Caco-2 (cell line): ENCODE measurements at regions not wholly inside any gene's neighbourhood (a gene's known extent, or its start where the extent isn't known, plus 50 kb on each side); places are given as distances from the start of the nearest gene placed in this dataset.

Experiments used
- BruUV-seq: library from RNA; stranded (reverse); fragments of 400-500 nt; replicated peaks from 2 replicates; lab custom pipeline; 2021; lab: Mats Ljungman, UMichigan
- CTCF ChIA-PET: fragments of 300-600 bp; sonication (Branson Sonifier 250); formaldehyde crosslinking; loops from one replicate; lab custom pipeline; 2022; ENCODE audit warnings: antibody characterized with exemption; lab: Charles Lee
- POLR2A ChIA-PET: fragments of 300-600 bp; sonication (Branson Sonifier 250); formaldehyde crosslinking; loops from one replicate; lab custom pipeline; 2022; ENCODE audit warnings: antibody characterized with exemption; lab: Charles Lee
- DNase-seq, 2 experiments: peaks; one replicate each; pipeline versions ENCODE4 v3.0.0 to v3.0.0-alpha.2; 2020 to 2022
- H3K27me3 ChIP-seq: replicated peaks from 2 replicates; pipeline ENCODE4 v1.6.0; 2011; ENCODE audit warnings: low read length; ENCODE audit not compliant: control insufficient read depth, insufficient read depth
- H3K36me3 ChIP-seq: 2 replicates; pipeline ENCODE4 v1.5.1; 2011; ENCODE audit warnings: low read length; ENCODE audit not compliant: control insufficient read depth, insufficient read depth
- H3K4me1 ChIP-seq: fragments of 250-450 bp; sonication (Bioruptor Pico); 2 replicates; pipeline ENCODE4 v1.5.1; 2020; ENCODE audit warnings: mild to moderate bottlenecking
- H3K4me3 ChIP-seq: 2 replicates; pipeline ENCODE4 v1.5.1; 2011; ENCODE audit warnings: low read depth, mild to moderate bottlenecking, control low read depth, low read length
- H3K9me3 ChIP-seq: fragments of 250-450 bp; sonication (Bioruptor Pico); 2 replicates; pipeline ENCODE4 v1.5.1; 2020; ENCODE audit warnings: mild to moderate bottlenecking, moderate library complexity
- H3K27ac Mint-ChIP-seq: one replicate; pipeline ENCODE4 v1.8.0; 2022; ENCODE audit warnings: mixed read lengths; ENCODE audit not compliant: unreplicated experiment
- H3K27me3 Mint-ChIP-seq: one replicate; pipeline ENCODE4 v1.8.0; 2022; ENCODE audit warnings: mixed read lengths; ENCODE audit not compliant: insufficient read depth, unreplicated experiment
- H3K36me3 Mint-ChIP-seq: one replicate; pipeline ENCODE4 v1.8.0; 2022; ENCODE audit warnings: mild to moderate bottlenecking, mixed read lengths; ENCODE audit not compliant: insufficient read depth, unreplicated experiment
- H3K4me1 Mint-ChIP-seq: one replicate; pipeline ENCODE4 v1.8.0; 2022; ENCODE audit warnings: low read depth, mixed read lengths; ENCODE audit not compliant: unreplicated experiment
- H3K4me3 Mint-ChIP-seq: one replicate; pipeline ENCODE4 v1.8.0; 2022; ENCODE audit warnings: mild to moderate bottlenecking, moderate library complexity, mixed read lengths; ENCODE audit not compliant: unreplicated experiment
- H3K9me3 Mint-ChIP-seq: one replicate; pipeline ENCODE4 v1.8.0; 2022; ENCODE audit warnings: mixed read lengths; ENCODE audit not compliant: unreplicated experiment
- CTCF ChIP-seq, 2 experiments: fragments of 200-600 bp in 1 of 2; IDR thresholded peaks; 1 replicate in 1 of 2; 2 replicates in 1 of 2; pipeline versions ENCODE4 v1.5.1 to v1.8.0; 2011 to 2022; ENCODE audit warnings: antibody characterized with exemption in 1 of 2, control low read depth in 1 of 2, inconsistent platforms in 1 of 2, low read depth in 1 of 2, low read length in 1 of 2, mild to moderate bottlenecking in 1 of 2, moderate library complexity in 1 of 2; ENCODE audit not compliant: insufficient read depth in 1 of 2, severe bottlenecking in 1 of 2, unreplicated experiment in 1 of 2
- intact Hi-C: fragments of 100-400 bp; cut with micrococcal nuclease; formaldehyde crosslinking; loops from one replicate; pipeline ENCODE4 v1.10.0; 2022; ENCODE audit not compliant: unreplicated experiment

- intact Hi-C loops: no loop called here
- no peak for TF ChIP-seq CTCF (IDR thresholded peaks at IDR 0.05; ENCODE audit: insufficient read depth in 1 of 2, low read depth in 1 of 2, low read length in 1 of 2, severe bottlenecking in 1 of 2, unreplicated experiment in 1 of 2)
- H3K36me3 Mint-ChIP-seq: no peaks in the 10 kb centered on the region
- H3K36me3 ChIP-seq: no peaks in the 10 kb centered on the region
- no peaks in the 10 kb centered on the region for H3K27me3 ChIP-seq
- H3K4me1 ChIP-seq: no peaks in the 10 kb centered on the region
- no peak for DNase-seq
- H3K9me3 ChIP-seq: no peaks in the 10 kb centered on the region
- no TSS peak for BruUV-seq
- ChIA-PET POLR2A (no interaction called here), CTCF (no interaction called here)
- no peak overlapping the region for H3K4me3 ChIP-seq
- H3K4me3 Mint-ChIP-seq: no peak overlapping the region
- H3K27ac Mint-ChIP-seq: no peak overlapping the region
- H3K4me1 Mint-ChIP-seq: no peaks in the 10 kb centered on the region
- H3K27me3 Mint-ChIP-seq: no peaks in the 10 kb centered on the region
- H3K9me3 Mint-ChIP-seq: no peaks in the 10 kb centered on the region
Observed at GRCh38 chr12:105576261-105576660, 245.8 kb downstream of the C12orf75 start.

- no peaks in the 10 kb centered on the region for H3K4me1 Mint-ChIP-seq
- H3K27me3 ChIP-seq: no peaks in the 10 kb centered on the region
- no peaks in the 10 kb centered on the region for H3K36me3 Mint-ChIP-seq
- no peaks in the 10 kb centered on the region for H3K9me3 ChIP-seq
- ChIA-PET POLR2A (no interaction called here), CTCF (no interaction called here)
- no peak for TF ChIP-seq CTCF (IDR thresholded peaks at IDR 0.05; ENCODE audit: insufficient read depth in 1 of 2, low read depth in 1 of 2, low read length in 1 of 2, severe bottlenecking in 1 of 2, unreplicated experiment in 1 of 2)
- no peaks in the 10 kb centered on the region for H3K4me1 ChIP-seq
- H3K27ac Mint-ChIP-seq: no peak overlapping the region
- no peak for DNase-seq
- intact Hi-C loops: no loop called here
- no peaks in the 10 kb centered on the region for H3K27me3 Mint-ChIP-seq
- BruUV-seq: no TSS peak
- H3K4me3 ChIP-seq: no peak overlapping the region
- no peaks in the 10 kb centered on the region for H3K36me3 ChIP-seq
- H3K4me3 Mint-ChIP-seq: no peak overlapping the region
- peaks cover 6% of the 10 kb centered on the region for H3K9me3 Mint-ChIP-seq
Observed at GRCh38 chr12:105580821-105581352, 250.4 kb downstream of the C12orf75 start.

GRCh38 chr12:105581420-105581819 lies 250.9 kb downstream of the C12orf75 start:
- H3K4me1 Mint-ChIP-seq: no peaks in the 10 kb centered on the region
- BruUV-seq: no TSS peak
- no peak overlapping the region for H3K4me3 Mint-ChIP-seq
- ChIA-PET POLR2A (no interaction called here), CTCF (no interaction called here)
- H3K27me3 ChIP-seq: no peaks in the 10 kb centered on the region
- H3K36me3 Mint-ChIP-seq: no peaks in the 10 kb centered on the region
- H3K9me3 ChIP-seq: no peaks in the 10 kb centered on the region
- H3K4me1 ChIP-seq: no peaks in the 10 kb centered on the region
- no peaks in the 10 kb centered on the region for H3K36me3 ChIP-seq
- TF ChIP-seq CTCF (IDR thresholded peaks at IDR 0.05; ENCODE audit: insufficient read depth in 1 of 2, low read depth in 1 of 2, low read length in 1 of 2, severe bottlenecking in 1 of 2, unreplicated experiment in 1 of 2): no peak
- H3K4me3 ChIP-seq: no peak overlapping the region
- H3K9me3 Mint-ChIP-seq: peaks cover 11% of the 10 kb centered on the region
- H3K27me3 Mint-ChIP-seq: no peaks in the 10 kb centered on the region
- no peak for DNase-seq
- H3K27ac Mint-ChIP-seq: no peak overlapping the region
- intact Hi-C loops: no loop called here
